MCF 10A (cell line): ENCODE measurements at regions not wholly inside any gene's neighbourhood (a gene's known extent, or its start where the extent isn't known, plus 50 kb on each side); places are given as distances from the start of the nearest gene placed in this dataset.
"Not testable (repeated sequence)": the region's sequence is repeated elsewhere in the genome, so short reads cannot be mapped to it uniquely, and the experiment has no call there.

Source experiments
- BruUV-seq: library from RNA; stranded (reverse); fragments of 400-500 nt; replicated peaks from 2 replicates; lab custom pipeline; 2021; lab: Mats Ljungman, UMichigan
- CTCF ChIA-PET: fragments of 300-600 bp; sonication (Branson Sonifier 250); formaldehyde crosslinking; extraction: SDS; loops from one replicate; lab custom pipeline; 2021; ENCODE audit warnings: antibody characterized with exemption, inconsistent platforms; lab: Yijun Ruan, JAX
- POLR2A ChIA-PET: fragments of 300-600, 350-650 bp; sonication (Branson Sonifier 250); formaldehyde crosslinking; extraction: SDS; loops from one replicate; lab custom pipeline; 2020; ENCODE audit warnings: antibody characterized with exemption, inconsistent platforms; lab: Yijun Ruan, JAX
- DNase-seq: peaks from one replicate; pipeline ENCODE4 v3.0.0-alpha.2; 2018; ENCODE audit not compliant: unreplicated experiment
- H3K27ac Mint-ChIP-seq: one replicate; pipeline ENCODE4 v1.8.0; 2022; ENCODE audit warnings: mild to moderate bottlenecking, low read depth, mixed read lengths; ENCODE audit not compliant: unreplicated experiment
- H3K27me3 Mint-ChIP-seq: one replicate; pipeline ENCODE4 v1.8.0; 2022; ENCODE audit warnings: mixed read lengths; ENCODE audit not compliant: insufficient read depth, unreplicated experiment
- H3K36me3 Mint-ChIP-seq: one replicate; pipeline ENCODE4 v1.8.0; 2022; ENCODE audit warnings: mild to moderate bottlenecking, moderate library complexity, mixed read lengths; ENCODE audit not compliant: insufficient read depth, unreplicated experiment
- H3K4me1 Mint-ChIP-seq: one replicate; pipeline ENCODE4 v1.8.0; 2022; ENCODE audit warnings: mixed read lengths; ENCODE audit not compliant: insufficient read depth, unreplicated experiment
- H3K4me3 Mint-ChIP-seq: one replicate; pipeline ENCODE4 v1.8.0; 2022; ENCODE audit warnings: mild to moderate bottlenecking, moderate library complexity, mixed read lengths; ENCODE audit not compliant: unreplicated experiment
- H3K9me3 Mint-ChIP-seq: one replicate; pipeline ENCODE4 v1.8.0; 2022; ENCODE audit warnings: mixed read lengths; ENCODE audit not compliant: unreplicated experiment
- intact Hi-C: fragments of 100-400 bp; cut with micrococcal nuclease; formaldehyde crosslinking; loops from 2 replicates; pipeline ENCODE4 v1.14.1; 2022
- TF ChIP-seq, protein P1 (sequence below): fragments of 200-600 bp; IDR thresholded peaks from one replicate; pipeline ENCODE4 v1.8.0; 2022; ENCODE audit warnings: antibody characterized with exemption, mild to moderate bottlenecking; ENCODE audit not compliant: unreplicated experiment

- intact Hi-C loops = loop anchor here (10.0 kb wide), 1 partner anchor 173 kb away; no protein-coding TSS in a partner anchor
- H3K4me3 Mint-ChIP-seq, H3K36me3 Mint-ChIP-seq, H3K4me1 Mint-ChIP-seq, BruUV-seq, H3K27ac Mint-ChIP-seq, H3K9me3 Mint-ChIP-seq, H3K27me3 Mint-ChIP-seq, DNase-seq, POLR2A ChIA-PET: not testable (repeated sequence)
- CTCF ChIA-PET = interaction anchor here (1.1 kb wide), 2 partner anchors 170 to 171 kb away, joined by 3 to 9 read pairs; no protein-coding TSS in a partner anchor
- TF ChIP-seq, protein P1, sequence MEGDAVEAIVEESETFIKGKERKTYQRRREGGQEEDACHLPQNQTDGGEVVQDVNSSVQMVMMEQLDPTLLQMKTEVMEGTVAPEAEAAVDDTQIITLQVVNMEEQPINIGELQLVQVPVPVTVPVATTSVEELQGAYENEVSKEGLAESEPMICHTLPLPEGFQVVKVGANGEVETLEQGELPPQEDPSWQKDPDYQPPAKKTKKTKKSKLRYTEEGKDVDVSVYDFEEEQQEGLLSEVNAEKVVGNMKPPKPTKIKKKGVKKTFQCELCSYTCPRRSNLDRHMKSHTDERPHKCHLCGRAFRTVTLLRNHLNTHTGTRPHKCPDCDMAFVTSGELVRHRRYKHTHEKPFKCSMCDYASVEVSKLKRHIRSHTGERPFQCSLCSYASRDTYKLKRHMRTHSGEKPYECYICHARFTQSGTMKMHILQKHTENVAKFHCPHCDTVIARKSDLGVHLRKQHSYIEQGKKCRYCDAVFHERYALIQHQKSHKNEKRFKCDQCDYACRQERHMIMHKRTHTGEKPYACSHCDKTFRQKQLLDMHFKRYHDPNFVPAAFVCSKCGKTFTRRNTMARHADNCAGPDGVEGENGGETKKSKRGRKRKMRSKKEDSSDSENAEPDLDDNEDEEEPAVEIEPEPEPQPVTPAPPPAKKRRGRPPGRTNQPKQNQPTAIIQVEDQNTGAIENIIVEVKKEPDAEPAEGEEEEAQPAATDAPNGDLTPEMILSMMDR = peak; percentile 62
These were observed 104.3 kb downstream of the PROP1 start for GRCh38 chr5:177891547-177892356.

DNA sequence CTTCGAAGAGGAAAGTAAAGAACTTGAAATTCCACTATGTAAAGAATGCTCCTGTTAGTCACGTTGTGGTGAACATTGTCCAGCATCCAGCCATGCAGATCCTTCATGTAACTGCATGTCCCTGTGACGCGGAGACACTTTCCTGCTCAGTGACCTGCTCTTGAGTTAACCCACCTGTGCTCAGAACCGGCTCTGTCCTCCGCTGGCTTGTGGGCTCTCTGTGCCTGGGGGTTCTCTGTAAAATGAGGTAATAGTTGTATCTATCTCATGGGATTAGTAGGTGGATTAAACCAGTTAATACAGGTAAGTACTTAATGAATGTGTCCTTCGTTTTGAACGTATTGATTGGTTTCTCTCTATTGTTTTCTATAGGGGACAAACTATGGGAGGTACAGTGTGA lies 100.6 kb upstream of the FAM153A start:
- CTCF ChIA-PET, H3K27me3 Mint-ChIP-seq, POLR2A ChIA-PET, H3K4me1 Mint-ChIP-seq, DNase-seq, BruUV-seq, H3K9me3 Mint-ChIP-seq, intact Hi-C loops, H3K4me3 Mint-ChIP-seq: not testable (repeated sequence)
- peaks cover 15% of the 10 kb centered on the region for H3K36me3 Mint-ChIP-seq
- H3K27ac Mint-ChIP-seq = peak overlapping the region; percentile 42

GRCh38 chr5:177875900-177876238 lies 93.2 kb upstream of the FAM153A start:
- DNase-seq, intact Hi-C loops, H3K27me3 Mint-ChIP-seq, H3K27ac Mint-ChIP-seq, H3K36me3 Mint-ChIP-seq, H3K9me3 Mint-ChIP-seq, H3K4me1 Mint-ChIP-seq, BruUV-seq, POLR2A ChIA-PET, CTCF ChIA-PET: not testable (repeated sequence)
- peak overlapping the region; percentile 75 for H3K4me3 Mint-ChIP-seq

DNA sequence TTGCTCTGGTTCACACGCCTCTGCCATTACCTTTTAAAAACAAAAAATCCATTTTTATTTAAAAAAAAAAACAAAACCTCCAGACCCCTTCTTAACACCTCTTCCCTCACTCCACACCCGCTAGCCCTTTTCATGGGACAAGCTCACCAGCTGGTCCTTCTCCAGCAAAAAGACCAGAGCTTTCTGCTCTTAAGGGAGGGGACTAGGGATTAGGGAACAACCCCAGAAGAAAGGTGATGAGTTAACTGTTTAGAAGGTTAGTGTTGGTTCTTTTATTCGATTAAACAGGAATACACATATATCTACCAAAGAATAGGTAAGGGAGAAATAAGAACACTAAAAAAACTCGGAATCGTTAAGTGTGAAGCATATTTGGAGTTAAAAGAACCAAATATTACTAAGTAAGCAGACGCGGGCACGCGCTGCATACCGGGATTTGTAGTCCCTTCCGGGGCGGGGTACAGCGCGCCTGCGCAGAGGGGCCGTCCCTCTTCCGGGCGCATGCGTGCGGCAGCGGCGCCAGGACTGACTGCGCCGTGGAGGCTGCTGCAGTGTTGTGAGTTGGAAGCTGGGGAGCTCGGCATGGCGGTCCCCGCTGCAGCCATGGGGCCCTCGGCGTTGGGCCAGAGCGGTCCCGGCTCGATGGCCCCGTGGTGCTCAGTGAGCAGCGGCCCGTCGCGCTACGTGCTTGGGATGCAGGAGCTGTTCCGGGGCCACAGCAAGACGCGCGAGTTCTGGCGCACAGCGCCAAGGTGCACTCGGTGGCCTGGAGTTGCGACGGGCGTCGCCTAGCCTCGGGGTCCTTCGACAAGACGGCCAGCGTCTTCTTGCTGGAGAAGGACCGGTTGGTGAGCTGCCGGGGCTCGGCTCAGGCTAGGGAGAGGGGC lies 92.6 kb upstream of the FAM153A start:
- intact Hi-C loops, H3K4me1 Mint-ChIP-seq, POLR2A ChIA-PET, H3K36me3 Mint-ChIP-seq, BruUV-seq, CTCF ChIA-PET, H3K9me3 Mint-ChIP-seq, DNase-seq, H3K27ac Mint-ChIP-seq, H3K27me3 Mint-ChIP-seq: not testable (repeated sequence)
- H3K4me3 Mint-ChIP-seq = peak overlapping the region; percentile 75

GRCh38 chr5:177863822-177864446 lies 81.2 kb upstream of the FAM153A start:
- H3K27ac Mint-ChIP-seq, H3K27me3 Mint-ChIP-seq, H3K9me3 Mint-ChIP-seq, H3K4me3 Mint-ChIP-seq, CTCF ChIA-PET, intact Hi-C loops, BruUV-seq, POLR2A ChIA-PET, H3K4me1 Mint-ChIP-seq, H3K36me3 Mint-ChIP-seq, DNase-seq: not testable (repeated sequence)

DNA sequence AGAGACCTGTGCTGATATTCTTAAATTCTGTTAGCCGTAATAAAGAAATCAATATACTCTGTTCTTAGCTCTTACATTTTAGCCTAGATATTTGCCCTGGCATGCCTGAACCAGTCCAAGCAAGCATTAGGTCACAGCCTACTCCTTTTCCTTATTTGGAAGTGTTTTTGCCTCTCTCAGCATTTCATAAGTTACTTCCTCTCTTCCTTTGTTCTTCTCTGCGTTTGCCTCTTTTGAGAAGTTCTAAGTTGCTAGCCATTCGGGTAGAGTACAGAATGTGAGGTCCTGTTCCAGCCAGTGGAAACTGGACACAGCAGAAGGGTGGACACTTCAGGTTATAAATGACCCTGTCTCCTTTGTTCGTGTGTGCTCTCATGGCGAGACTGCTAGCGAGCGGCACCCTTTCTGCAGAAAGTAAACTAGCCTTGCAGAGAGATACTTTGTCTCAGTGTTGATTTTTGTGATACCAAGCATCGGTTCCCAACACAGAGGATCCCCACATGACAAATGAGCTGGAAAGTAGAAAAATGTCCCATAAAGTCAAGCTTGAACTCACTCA lies 75.0 kb upstream of the FAM153A start:
- BruUV-seq, POLR2A ChIA-PET, H3K36me3 Mint-ChIP-seq, H3K4me3 Mint-ChIP-seq, H3K9me3 Mint-ChIP-seq, CTCF ChIA-PET, H3K27me3 Mint-ChIP-seq, H3K4me1 Mint-ChIP-seq, intact Hi-C loops: not testable (repeated sequence)
- DNase-seq = peak; percentile 16
- H3K27ac Mint-ChIP-seq = peak overlapping the region; percentile 78

DNA sequence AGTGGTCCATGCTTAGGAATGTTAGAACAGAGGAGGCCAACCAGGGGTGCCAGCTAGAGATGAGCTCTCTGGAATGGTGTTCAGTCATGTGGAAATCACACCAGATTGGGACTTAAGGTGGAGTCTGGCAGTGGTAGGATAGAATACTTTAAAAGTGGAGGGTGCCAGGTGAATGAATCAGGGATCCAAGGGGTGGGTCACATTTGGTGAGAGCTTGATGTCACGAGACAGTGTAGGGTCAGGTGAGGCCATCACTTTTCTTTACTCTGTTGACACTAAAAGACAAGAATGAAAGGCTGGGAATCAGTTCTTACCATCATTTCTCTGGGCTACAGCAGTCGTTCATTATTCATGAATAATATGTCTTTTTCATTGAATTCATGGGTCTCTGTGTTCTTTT lies 73.8 kb upstream of the FAM153A start:
- H3K4me3 Mint-ChIP-seq, H3K36me3 Mint-ChIP-seq, BruUV-seq: not testable (repeated sequence)

DNA sequence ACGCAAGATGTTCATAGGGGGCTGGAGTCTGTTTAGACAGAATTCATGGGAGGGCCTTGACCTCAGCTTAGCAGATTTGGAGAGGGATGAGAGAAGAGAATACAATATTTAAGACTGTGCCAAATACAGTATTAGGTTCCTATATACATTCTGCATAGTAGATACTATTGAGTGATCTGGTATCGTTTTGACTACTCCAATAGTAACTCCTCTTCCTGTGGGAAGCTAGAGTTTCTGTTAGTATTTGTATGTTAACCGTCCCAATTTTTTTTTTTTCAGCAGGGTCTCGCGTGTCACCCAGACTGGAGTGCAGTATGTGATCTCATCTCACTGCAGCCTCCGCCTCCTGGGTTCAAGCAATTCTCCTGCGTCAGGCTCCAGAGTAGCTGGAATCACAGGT lies 65.2 kb upstream of the FAM153A start:
- H3K27me3 Mint-ChIP-seq, H3K27ac Mint-ChIP-seq, BruUV-seq, H3K4me3 Mint-ChIP-seq, H3K9me3 Mint-ChIP-seq, H3K36me3 Mint-ChIP-seq, CTCF ChIA-PET, intact Hi-C loops, POLR2A ChIA-PET, DNase-seq, H3K4me1 Mint-ChIP-seq: not testable (repeated sequence)

More for the DNA sequence above, 73.8 kb upstream of the FAM153A start:
- POLR2A ChIA-PET, H3K4me1 Mint-ChIP-seq, H3K27me3 Mint-ChIP-seq, CTCF ChIA-PET, intact Hi-C loops, H3K9me3 Mint-ChIP-seq, DNase-seq: not testable (repeated sequence)
- peak overlapping the region; percentile 84 for H3K27ac Mint-ChIP-seq
